HFF-Myc (cell line): ENCODE measurements at regions not wholly inside any gene's neighbourhood (a gene's known extent, or its start where the extent isn't known, plus 50 kb on each side); places are given as distances from the start of the nearest gene placed in this dataset.

Experiments used
- DNase-seq: peaks from one replicate; pipeline ENCODE4 v3.0.0-alpha.2; 2011; ENCODE audit warnings: low read depth; ENCODE audit errors: extremely low read depth
- H3K4me3 ChIP-seq: replicated peaks from 2 replicates; pipeline ENCODE4 v1.5.1; 2011; ENCODE audit warnings: low read depth, mild to moderate bottlenecking, control low read depth, low read length
- CTCF ChIP-seq: IDR thresholded peaks from 2 replicates; pipeline ENCODE4 v1.5.1; 2012; ENCODE audit warnings: mild to moderate bottlenecking, low read depth, low read length, control low read depth; ENCODE audit errors: missing control alignments

GRCh38 chr3:194748225-194748624 lies 62.5 kb downstream of the FAM43A start:
- no peak overlapping the region for H3K4me3 ChIP-seq
- no peak for TF ChIP-seq CTCF
- DNase-seq: no peak

- DNase-seq: no peak
- no peak overlapping the region for H3K4me3 ChIP-seq
- TF ChIP-seq CTCF: no peak
Observed at GRCh38 chr3:194749631-194750490, 64.2 kb downstream of the FAM43A start.

GRCh38 chr3:194750491-194750828 lies 64.8 kb downstream of the FAM43A start:
- H3K4me3 ChIP-seq: no peak overlapping the region
- DNase-seq: no peak
- TF ChIP-seq CTCF: no peak

GRCh38 chr3:194755671-194756459 lies 70.2 kb downstream of the FAM43A start:
- no peak overlapping the region for H3K4me3 ChIP-seq
- TF ChIP-seq CTCF: no peak
- no peak for DNase-seq

GRCh38 chr3:194756460-194756779 lies 70.7 kb downstream of the FAM43A start:
- no peak for DNase-seq
- no peak overlapping the region for H3K4me3 ChIP-seq
- no peak for TF ChIP-seq CTCF

- DNase-seq: no peak
- H3K4me3 ChIP-seq: no peak overlapping the region
- TF ChIP-seq CTCF: no peak
Observed at GRCh38 chr3:194756791-194757325, 71.2 kb downstream of the FAM43A start.
